ENCODE measurements at regions not wholly inside any gene's neighbourhood (a gene's known extent, or its start where the extent isn't known, plus 50 kb on each side); places are given as distances from the start of the nearest gene placed in this dataset.
"Not testable (repeated sequence)": the region's sequence is repeated elsewhere in the genome, so short reads cannot be mapped to it uniquely, and the experiment has no call there.

- H3K4me1 ChIP-seq (ENCODE audit: control insufficient read depth, insufficient read depth, low read length), result peaks cover 2% of the 10 kb centered on the region
- H3K27me3 ChIP-seq (ENCODE audit: control insufficient read depth, insufficient read depth, low read length), result no peaks in the 10 kb centered on the region
- H3K4me3 ChIP-seq (ENCODE audit: low read length), result no peak overlapping the region
- WGBS (ENCODE audit: insufficient coverage, insufficient read length), result no CpG with 5 or more reads among the region's 5 CpGs
- DNase-seq (ENCODE audit: low read depth, low spot score), result no peak
- no peak overlapping the region for H3K27ac ChIP-seq (ENCODE audit: low read length)
- H3K36me3 ChIP-seq (ENCODE audit: control insufficient read depth, insufficient read depth, low read length), result no peaks in the 10 kb centered on the region
- H3K9me3 ChIP-seq (ENCODE audit: control insufficient read depth, insufficient read depth, low read length), result no peaks in the 10 kb centered on the region
Observed at GRCh38 chr2:21837168-21837960, 713.6 kb downstream of the TDRD15 start.

DNA sequence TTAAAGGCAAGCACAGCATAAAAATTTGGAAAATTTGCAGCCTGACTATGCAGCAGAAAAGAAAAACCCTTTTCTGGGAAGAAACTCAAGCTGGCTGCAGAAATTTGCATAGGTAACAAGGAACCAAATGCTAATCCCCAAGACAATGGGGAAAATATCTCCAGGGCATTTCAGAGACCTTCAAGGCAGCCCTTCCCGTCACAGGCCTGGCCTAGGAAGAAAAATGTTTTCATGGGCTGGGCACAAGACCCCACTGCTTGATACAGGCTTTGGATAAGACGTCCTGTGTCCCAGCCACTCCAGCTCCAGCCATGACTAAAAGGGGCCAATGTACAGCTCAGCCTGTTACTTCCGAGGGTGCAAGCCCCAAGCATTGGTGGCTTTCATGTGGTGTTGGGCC, 717.6 kb downstream of the TDRD15 start:
- no CpG with 5 or more reads among the region's 3 CpGs for WGBS (ENCODE audit: insufficient coverage, insufficient read length)
- H3K9me3 ChIP-seq (ENCODE audit: control insufficient read depth, insufficient read depth, low read length), result no peaks in the 10 kb centered on the region
- peaks cover 2% of the 10 kb centered on the region for H3K4me1 ChIP-seq (ENCODE audit: control insufficient read depth, insufficient read depth, low read length)
- no peak for DNase-seq (ENCODE audit: low read depth, low spot score)
- no peaks in the 10 kb centered on the region for H3K27me3 ChIP-seq (ENCODE audit: control insufficient read depth, insufficient read depth, low read length)
- no peak overlapping the region for H3K27ac ChIP-seq (ENCODE audit: low read length)
- H3K36me3 ChIP-seq (ENCODE audit: control insufficient read depth, insufficient read depth, low read length), result no peaks in the 10 kb centered on the region
- no peak overlapping the region for H3K4me3 ChIP-seq (ENCODE audit: low read length)

DNA sequence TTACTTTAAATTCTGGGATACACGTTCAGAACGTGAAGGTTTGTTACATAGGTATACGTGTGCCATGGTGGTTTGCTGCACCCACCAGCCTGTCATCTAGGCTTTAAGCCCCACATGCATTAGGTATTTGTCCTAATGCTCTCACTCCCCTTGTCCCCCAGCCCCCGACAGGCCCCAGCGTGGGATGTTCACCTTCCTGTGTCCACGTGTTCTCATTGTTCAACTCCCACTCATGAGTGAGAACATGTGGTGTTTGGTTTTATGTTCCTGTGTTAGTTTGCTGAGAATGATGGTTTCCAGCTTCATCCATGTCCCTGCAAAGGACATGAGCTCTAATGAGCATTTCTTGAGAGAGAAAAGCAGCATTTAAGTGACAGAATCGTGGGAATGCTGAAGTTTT, 726.6 kb downstream of the TDRD15 start:
- not testable (repeated sequence) for H3K9me3 ChIP-seq (ENCODE audit: control insufficient read depth, insufficient read depth, low read length); H3K4me3 ChIP-seq (ENCODE audit: low read length); H3K4me1 ChIP-seq (ENCODE audit: control insufficient read depth, insufficient read depth, low read length); DNase-seq (ENCODE audit: low read depth, low spot score); H3K36me3 ChIP-seq (ENCODE audit: control insufficient read depth, insufficient read depth, low read length); H3K27me3 ChIP-seq (ENCODE audit: control insufficient read depth, insufficient read depth, low read length); H3K27ac ChIP-seq (ENCODE audit: low read length)
- WGBS (ENCODE audit: insufficient coverage, insufficient read length), result no CpG with 5 or more reads among the region's 7 CpGs

GRCh38 chr2:21854938-21855337, 731.2 kb downstream of the TDRD15 start:
- no peaks in the 10 kb centered on the region for H3K27me3 ChIP-seq (ENCODE audit: control insufficient read depth, insufficient read depth, low read length)
- no peaks in the 10 kb centered on the region for H3K9me3 ChIP-seq (ENCODE audit: control insufficient read depth, insufficient read depth, low read length)
- DNase-seq (ENCODE audit: low read depth, low spot score), result no peak
- no peak overlapping the region for H3K4me3 ChIP-seq (ENCODE audit: low read length)
- no CpG with 5 or more reads among the region's 3 CpGs for WGBS (ENCODE audit: insufficient coverage, insufficient read length)
- no peaks in the 10 kb centered on the region for H3K4me1 ChIP-seq (ENCODE audit: control insufficient read depth, insufficient read depth, low read length)
- no peak overlapping the region for H3K27ac ChIP-seq (ENCODE audit: low read length)
- no peaks in the 10 kb centered on the region for H3K36me3 ChIP-seq (ENCODE audit: control insufficient read depth, insufficient read depth, low read length)

DNA sequence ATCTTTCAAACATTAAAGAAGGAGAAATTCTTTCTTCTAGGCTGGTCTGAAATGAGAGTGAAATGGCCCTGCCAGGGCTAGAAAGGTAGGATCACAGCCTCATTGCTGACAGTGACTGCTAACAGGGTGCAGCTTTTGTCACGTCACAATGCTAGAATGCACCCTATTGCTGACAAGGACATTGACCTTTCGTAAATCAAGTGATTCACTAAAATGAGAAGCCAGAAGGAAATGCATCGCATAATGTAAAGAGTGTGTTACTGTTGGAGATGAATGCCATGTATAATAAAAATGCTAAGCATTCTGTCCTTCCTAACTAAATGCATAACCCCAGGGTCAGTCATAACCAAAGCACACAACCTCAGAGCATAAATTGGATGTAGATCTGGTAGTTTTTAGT, 732.9 kb downstream of the TDRD15 start:
- H3K27me3 ChIP-seq (ENCODE audit: control insufficient read depth, insufficient read depth, low read length), result no peaks in the 10 kb centered on the region
- H3K27ac ChIP-seq (ENCODE audit: low read length), result no peak overlapping the region
- WGBS (ENCODE audit: insufficient coverage, insufficient read length), result no CpG with 5 or more reads among the region's 3 CpGs
- no peaks in the 10 kb centered on the region for H3K9me3 ChIP-seq (ENCODE audit: control insufficient read depth, insufficient read depth, low read length)
- no peaks in the 10 kb centered on the region for H3K4me1 ChIP-seq (ENCODE audit: control insufficient read depth, insufficient read depth, low read length)
- no peak for DNase-seq (ENCODE audit: low read depth, low spot score)
- H3K4me3 ChIP-seq (ENCODE audit: low read length), result no peak overlapping the region
- H3K36me3 ChIP-seq (ENCODE audit: control insufficient read depth, insufficient read depth, low read length), result no peaks in the 10 kb centered on the region

GRCh38 chr2:21860907-21861306, 737.1 kb downstream of the TDRD15 start:
- DNase-seq (ENCODE audit: low read depth, low spot score), result no peak
- Histone ChIP-seq H3K36me3 (ENCODE audit: control insufficient read depth, insufficient read depth, low read length) (no peaks in the 10 kb centered on the region), H3K4me3 (ENCODE audit: low read length) (no peak overlapping the region), H3K27ac (ENCODE audit: low read length) (no peak overlapping the region), H3K9me3 (ENCODE audit: control insufficient read depth, insufficient read depth, low read length) (no peaks in the 10 kb centered on the region), H3K4me1 (ENCODE audit: control insufficient read depth, insufficient read depth, low read length) (no peaks in the 10 kb centered on the region), H3K27me3 (ENCODE audit: control insufficient read depth, insufficient read depth, low read length) (no peaks in the 10 kb centered on the region)
- WGBS (ENCODE audit: insufficient coverage, insufficient read length), result no CpG with 5 or more reads among the region's 2 CpGs

DNA sequence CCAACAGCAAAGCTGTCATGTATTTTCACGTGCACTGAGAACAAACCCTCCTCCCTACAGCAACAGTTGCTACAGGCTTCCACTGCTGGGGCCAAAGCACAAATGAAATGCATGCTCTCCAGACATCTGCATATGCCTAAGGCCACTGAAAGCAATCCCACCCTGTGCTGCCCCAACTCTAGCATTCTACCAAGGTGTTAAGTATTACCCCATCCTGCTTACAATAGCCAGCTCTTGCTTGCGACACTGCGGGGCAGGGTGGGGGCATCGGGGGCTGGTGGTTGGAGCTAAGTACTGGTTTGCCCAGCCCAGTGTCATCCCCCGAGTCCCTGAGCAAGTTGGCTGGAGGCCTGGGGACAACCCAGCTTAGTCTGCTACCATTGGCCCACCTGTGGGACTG, 742.5 kb downstream of the TDRD15 start:
- no CpG with 5 or more reads among the region's 5 CpGs for WGBS (ENCODE audit: insufficient coverage, insufficient read length)
- Histone ChIP-seq H3K27ac (ENCODE audit: low read length) (no peak overlapping the region), H3K9me3 (ENCODE audit: control insufficient read depth, insufficient read depth, low read length) (no peaks in the 10 kb centered on the region), H3K36me3 (ENCODE audit: control insufficient read depth, insufficient read depth, low read length) (no peaks in the 10 kb centered on the region), H3K4me3 (ENCODE audit: low read length) (no peak overlapping the region), H3K27me3 (ENCODE audit: control insufficient read depth, insufficient read depth, low read length) (no peaks in the 10 kb centered on the region), H3K4me1 (ENCODE audit: control insufficient read depth, insufficient read depth, low read length) (no peaks in the 10 kb centered on the region)
- DNase-seq (ENCODE audit: low read depth, low spot score), result no peak

DNA sequence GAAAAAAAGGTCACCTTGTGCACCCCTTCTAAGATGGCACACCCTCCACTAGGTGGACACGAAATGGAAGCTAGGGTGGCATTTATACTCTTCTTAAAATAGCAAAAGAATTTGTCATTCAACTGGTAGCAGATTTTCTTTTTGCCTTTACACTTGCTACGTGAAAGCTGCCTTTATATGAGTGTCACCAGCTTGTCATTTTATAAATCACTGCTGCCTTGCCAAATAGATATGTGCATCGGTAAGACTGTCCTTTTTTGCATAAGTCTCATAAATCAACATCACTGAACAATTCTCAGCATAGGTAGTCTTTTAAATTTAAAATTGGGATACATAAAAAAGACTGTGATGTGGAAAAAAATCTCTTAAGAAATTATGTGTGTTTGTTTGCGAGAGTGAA, 764.1 kb downstream of the TDRD15 start:
- no peaks in the 10 kb centered on the region for H3K36me3 ChIP-seq (ENCODE audit: control insufficient read depth, insufficient read depth, low read length)
- no peak overlapping the region for H3K4me3 ChIP-seq (ENCODE audit: low read length)
- WGBS (ENCODE audit: insufficient coverage, insufficient read length), result 100% methylated on average over 1 of the region's 4 CpGs
- no peak for DNase-seq (ENCODE audit: low read depth, low spot score)
- H3K9me3 ChIP-seq (ENCODE audit: control insufficient read depth, insufficient read depth, low read length), result no peaks in the 10 kb centered on the region
- H3K27me3 ChIP-seq (ENCODE audit: control insufficient read depth, insufficient read depth, low read length), result no peaks in the 10 kb centered on the region
- H3K27ac ChIP-seq (ENCODE audit: low read length), result no peak overlapping the region
- no peaks in the 10 kb centered on the region for H3K4me1 ChIP-seq (ENCODE audit: control insufficient read depth, insufficient read depth, low read length)

- no peak overlapping the region for H3K4me3 ChIP-seq (ENCODE audit: low read length)
- no peak for DNase-seq (ENCODE audit: low read depth, low spot score)
- no peaks in the 10 kb centered on the region for H3K9me3 ChIP-seq (ENCODE audit: control insufficient read depth, insufficient read depth, low read length)
- WGBS (ENCODE audit: insufficient coverage, insufficient read length), result no CpG with 5 or more reads among the region's 7 CpGs
- no peak overlapping the region for H3K27ac ChIP-seq (ENCODE audit: low read length)
- H3K27me3 ChIP-seq (ENCODE audit: control insufficient read depth, insufficient read depth, low read length), result no peaks in the 10 kb centered on the region
- H3K4me1 ChIP-seq (ENCODE audit: control insufficient read depth, insufficient read depth, low read length), result no peaks in the 10 kb centered on the region
- H3K36me3 ChIP-seq (ENCODE audit: control insufficient read depth, insufficient read depth, low read length), result no peaks in the 10 kb centered on the region
Observed at GRCh38 chr2:21890041-21890440, 766.3 kb downstream of the TDRD15 start.

DNA sequence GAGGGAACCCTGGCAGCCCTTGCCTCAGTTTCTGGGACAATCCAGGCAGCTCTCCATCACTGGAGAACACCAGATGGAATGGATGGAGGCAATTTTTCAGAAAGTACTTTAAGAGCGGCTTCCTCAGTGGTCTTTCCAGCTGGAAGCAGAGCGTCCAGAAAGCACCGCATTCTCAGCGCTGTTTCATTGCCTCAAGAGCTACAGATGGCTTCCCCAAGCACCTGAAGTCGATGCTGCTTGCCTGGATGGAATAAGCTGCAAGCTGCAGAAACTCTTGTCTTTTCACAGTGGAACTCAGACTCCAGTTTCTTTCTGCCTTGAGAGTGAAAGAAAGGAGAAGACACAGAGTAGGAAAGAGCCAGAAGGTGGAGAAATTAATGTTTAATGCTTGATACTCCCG, 766.9 kb downstream of the TDRD15 start:
- Histone ChIP-seq H3K4me3 (ENCODE audit: low read length) (no peak overlapping the region), H3K9me3 (ENCODE audit: control insufficient read depth, insufficient read depth, low read length) (no peaks in the 10 kb centered on the region), H3K27ac (ENCODE audit: low read length) (no peak overlapping the region), H3K4me1 (ENCODE audit: control insufficient read depth, insufficient read depth, low read length) (no peaks in the 10 kb centered on the region), H3K27me3 (ENCODE audit: control insufficient read depth, insufficient read depth, low read length) (no peaks in the 10 kb centered on the region), H3K36me3 (ENCODE audit: control insufficient read depth, insufficient read depth, low read length) (no peaks in the 10 kb centered on the region)
- no CpG with 5 or more reads among the region's 6 CpGs for WGBS (ENCODE audit: insufficient coverage, insufficient read length)
- DNase-seq (ENCODE audit: low read depth, low spot score), result no peak

DNA sequence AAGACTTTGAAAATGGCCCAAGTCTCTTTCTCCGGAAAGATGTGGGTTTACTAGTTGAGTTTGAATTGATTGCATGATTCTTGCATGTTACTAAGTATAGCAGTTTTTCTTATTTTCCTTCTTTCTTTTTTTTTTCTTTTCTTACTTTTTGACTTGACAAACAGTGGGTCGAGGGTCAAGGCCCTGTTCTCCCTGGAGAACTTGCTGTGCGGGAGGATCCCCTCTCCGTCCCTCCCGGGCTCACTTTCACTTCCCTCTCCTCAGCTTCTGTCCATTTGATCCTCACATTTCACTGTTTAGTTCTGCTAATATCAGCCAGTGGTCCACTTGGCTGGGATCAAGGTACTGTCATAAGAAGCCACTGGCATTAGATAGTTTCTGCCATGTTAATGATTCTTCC, 767.4 kb downstream of the TDRD15 start:
- no peaks in the 10 kb centered on the region for H3K9me3 ChIP-seq (ENCODE audit: control insufficient read depth, insufficient read depth, low read length)
- H3K4me1 ChIP-seq (ENCODE audit: control insufficient read depth, insufficient read depth, low read length), result no peaks in the 10 kb centered on the region
- no peak overlapping the region for H3K27ac ChIP-seq (ENCODE audit: low read length)
- H3K27me3 ChIP-seq (ENCODE audit: control insufficient read depth, insufficient read depth, low read length), result no peaks in the 10 kb centered on the region
- no peak overlapping the region for H3K4me3 ChIP-seq (ENCODE audit: low read length)
- DNase-seq (ENCODE audit: low read depth, low spot score), result no peak
- no CpG with 5 or more reads among the region's 5 CpGs for WGBS (ENCODE audit: insufficient coverage, insufficient read length)
- H3K36me3 ChIP-seq (ENCODE audit: control insufficient read depth, insufficient read depth, low read length), result no peaks in the 10 kb centered on the region

Measured in iPS DF 6.9 (cell line).